T-helper 2 cell (primary cell): ENCODE measurements at regions not wholly inside any gene's neighbourhood (a gene's known extent, or its start where the extent isn't known, plus 50 kb on each side); places are given as distances from the start of the nearest gene placed in this dataset.
"Not testable (repeated sequence)": the region's sequence is repeated elsewhere in the genome, so short reads cannot be mapped to it uniquely, and the experiment has no call there.

Source experiments
- DNase-seq, 5 experiments: peaks; one replicate each; pipeline versions ENCODE4 v3.0.0 to v3.0.0-alpha.2; 2012 to 2022

- DNase-seq, result no peak
These were observed 125.0 kb upstream of the ATP2B1 start for GRCh38 chr12:89833337-89834252.

- DNase-seq, result no peak
These were observed 123.7 kb upstream of the ATP2B1 start for GRCh38 chr12:89832336-89832735.

GRCh38 chr12:89831310-89832095, 122.9 kb upstream of the ATP2B1 start:
- DNase-seq, result no peak

- no peak for DNase-seq
These were observed 120.9 kb upstream of the ATP2B1 start for GRCh38 chr12:89829434-89829975.

GRCh38 chr12:89828575-89828974, 119.9 kb upstream of the ATP2B1 start:
- DNase-seq, result no peak

GRCh38 chr12:89827592-89827991, 119.0 kb upstream of the ATP2B1 start:
- DNase-seq, result no peak

- no peak for DNase-seq
These were observed 117.8 kb upstream of the ATP2B1 start for GRCh38 chr12:89826468-89826867.

GRCh38 chr12:89825591-89826449, 117.2 kb upstream of the ATP2B1 start:
- DNase-seq, result peak in 1 of 5 experiments; percentile 60

GRCh38 chr12:89824822-89825221, 116.2 kb upstream of the ATP2B1 start:
- peak in 1 of 5 experiments; percentile 57 for DNase-seq

- DNase-seq, result not testable (repeated sequence)
These were observed 114.4 kb upstream of the ATP2B1 start for GRCh38 chr12:89822992-89823391.

- DNase-seq, result no peak
These were observed 113.3 kb upstream of the ATP2B1 start for GRCh38 chr12:89821896-89822295.

GRCh38 chr12:89817501-89818226, 109.0 kb upstream of the ATP2B1 start:
- no peak for DNase-seq

- DNase-seq, result no peak
These were observed 106.6 kb upstream of the ATP2B1 start for GRCh38 chr12:89815225-89815624.

GRCh38 chr12:89803412-89803811, 94.8 kb upstream of the ATP2B1 start:
- no peak for DNase-seq

GRCh38 chr12:89801284-89801683, 92.6 kb upstream of the ATP2B1 start:
- no peak for DNase-seq

- no peak for DNase-seq
These were observed 91.8 kb upstream of the ATP2B1 start for GRCh38 chr12:89800435-89800834.

GRCh38 chr12:89799316-89799715, 90.7 kb upstream of the ATP2B1 start:
- DNase-seq, result no peak

- no peak for DNase-seq
These were observed 88.8 kb upstream of the ATP2B1 start for GRCh38 chr12:89797436-89797835.

- no peak for DNase-seq
These were observed 88.3 kb upstream of the ATP2B1 start for GRCh38 chr12:89796798-89797382.

GRCh38 chr12:89793946-89794345, 85.3 kb upstream of the ATP2B1 start:
- no peak for DNase-seq

GRCh38 chr12:89791286-89791685, 82.6 kb upstream of the ATP2B1 start:
- no peak for DNase-seq
